ENCODE measurements at regions not wholly inside any gene's neighbourhood (a gene's known extent, or its start where the extent isn't known, plus 50 kb on each side); places are given as distances from the start of the nearest gene placed in this dataset.

GRCh38 chr16:85227084-85227945, 115.0 kb upstream of the CIBAR2 start:
- TF ChIP-seq CTCF (IDR thresholded peaks at IDR 0.05; ENCODE audit: insufficient read depth, low read depth, low read length): no peak
- no peak for TF ChIP-seq EZH2 (IDR thresholded peaks at IDR 0.05; ENCODE audit: insufficient read depth, low read length)
